ENCODE measurements at regions not wholly inside any gene's neighbourhood (a gene's known extent, or its start where the extent isn't known, plus 50 kb on each side); places are given as distances from the start of the nearest gene placed in this dataset.

GRCh38 chr6:28655164-28655563 is 129.5 kb downstream of the GPX5 start:
- Histone ChIP-seq H3K4me3 (no peak overlapping the region), H3K27ac (no peak overlapping the region), H3K4me1 (replicated peaks in 1 of 2) (no peaks in the 10 kb centered on the region)
- no peak for ATAC-seq (replicated peaks in 6 of 8)
- in situ Hi-C loops (cut with MboI; ENCODE audit: low pct_unique_long_range_greater_than_20kb in 2 of 9, low sequenced_read_pairs in 9 of 9, unreplicated experiment in 9 of 9) = no loop called here
- 46 to 100% (median 89%) methylated on average over 1 to 5 of the region's 5 CpGs; no CpG with 5 or more reads in 3 of the 10 experiments for WGBS, 10 experiments

GRCh38 chr6:28656715-28657114 is 131.0 kb downstream of the GPX5 start:
- H3K4me3 ChIP-seq = peak overlapping the region in 4 of 5 donors; percentile 42 to 52 (median 45)
- in situ Hi-C loops (cut with MboI; ENCODE audit: low pct_unique_long_range_greater_than_20kb in 2 of 9, low sequenced_read_pairs in 9 of 9, unreplicated experiment in 9 of 9) = no loop called here
- H3K4me1 ChIP-seq (replicated peaks in 1 of 2) = no peaks in the 10 kb centered on the region
- H3K27ac ChIP-seq = no peak overlapping the region
- no peak for ATAC-seq (replicated peaks in 6 of 8)
- 0 to 100% (median 37%) methylated on average over 1 to 3 of the region's 3 CpGs; no CpG with 5 or more reads in 2 of the 10 experiments for WGBS, 10 experiments

GRCh38 chr6:28657381-28657768 is 131.7 kb downstream of the GPX5 start:
- Histone ChIP-seq H3K27ac (no peak overlapping the region), H3K4me1 (replicated peaks in 1 of 2) (no peaks in the 10 kb centered on the region), H3K4me3 (peak overlapping the region; percentile 42 to 52 (median 46))
- ATAC-seq (replicated peaks in 6 of 8) = peak in 5 of 8 experiments; percentile 5 to 33 (median 30)
- in situ Hi-C loops (cut with MboI; ENCODE audit: low pct_unique_long_range_greater_than_20kb in 2 of 9, low sequenced_read_pairs in 9 of 9, unreplicated experiment in 9 of 9) = no loop called here
- WGBS, 10 experiments = 0 to 47% (median 10%) methylated on average over 1 to 10 of the region's 10 CpGs

GRCh38 chr6:28657769-28658465 is 132.2 kb downstream of the GPX5 start:
- in situ Hi-C loops (cut with MboI; ENCODE audit: low pct_unique_long_range_greater_than_20kb in 2 of 9, low sequenced_read_pairs in 9 of 9, unreplicated experiment in 9 of 9) = no loop called here
- Histone ChIP-seq H3K27ac (peak overlapping the region in 1 of 2 donors; percentile 27), H3K4me3 (peak overlapping the region; percentile 42 to 52 (median 46)), H3K4me1 (replicated peaks in 1 of 2) (no peaks in the 10 kb centered on the region)
- ATAC-seq (replicated peaks in 6 of 8) = peak; percentile 91 to 98 (median 94)
- WGBS, 10 experiments = 0 to 9% (median 2%) methylated on average over 4 to 27 of the region's 27 CpGs

- H3K4me1 ChIP-seq (replicated peaks in 1 of 2) = no peaks in the 10 kb centered on the region
- 0 to 8% (median 3%) methylated on average over 3 to 14 of the region's 16 CpGs; no CpG with 5 or more reads in 1 of the 10 experiments for WGBS, 10 experiments
- no peak overlapping the region for H3K27ac ChIP-seq
Observed at GRCh38 chr6:28658475-28659249, 133.0 kb downstream of the GPX5 start.

GRCh38 chr6:28659250-28659566 is 133.5 kb downstream of the GPX5 start:
- Histone ChIP-seq H3K4me3 (peak overlapping the region; percentile 42 to 52 (median 46)), H3K27ac (no peak overlapping the region), H3K4me1 (replicated peaks in 1 of 2) (no peaks in the 10 kb centered on the region)
- WGBS, 10 experiments = 0 to 100% (median 51%) methylated on average over 1 to 2 of the region's 2 CpGs
- in situ Hi-C loops (cut with MboI; ENCODE audit: low pct_unique_long_range_greater_than_20kb in 2 of 9, low sequenced_read_pairs in 9 of 9, unreplicated experiment in 9 of 9) = no loop called here
- ATAC-seq (replicated peaks in 6 of 8) = no peak

More at GRCh38 chr6:28658475-28659249, 133.0 kb downstream of the GPX5 start:
- in situ Hi-C loops (cut with MboI; ENCODE audit: low pct_unique_long_range_greater_than_20kb in 2 of 9, low sequenced_read_pairs in 9 of 9, unreplicated experiment in 9 of 9) = no loop called here
- ATAC-seq (replicated peaks in 6 of 8) = peak; percentile 17 to 38 (median 28)
- H3K4me3 ChIP-seq = peak overlapping the region; percentile 42 to 52 (median 46)

GRCh38 chr6:28661097-28661713 is 135.5 kb downstream of the GPX5 start:
- no peak for ATAC-seq (replicated peaks in 6 of 8)
- in situ Hi-C loops (cut with MboI; ENCODE audit: low pct_unique_long_range_greater_than_20kb in 2 of 9, low sequenced_read_pairs in 9 of 9, unreplicated experiment in 9 of 9) = no loop called here
- WGBS, 10 experiments = 46 to 71% (median 55%) methylated on average over 2 of the region's 2 CpGs; no CpG with 5 or more reads in 2 of the 10 experiments

GRCh38 chr6:28664870-28665396 is 139.3 kb downstream of the GPX5 start:
- ATAC-seq (replicated peaks in 6 of 8) = no peak

More at GRCh38 chr6:28661097-28661713, 135.5 kb downstream of the GPX5 start:
- Histone ChIP-seq H3K4me1 (replicated peaks in 1 of 2) (no peaks in the 10 kb centered on the region), H3K4me3 (no peak overlapping the region), H3K27ac (no peak overlapping the region)

GRCh38 chr6:28673417-28673786 is 147.7 kb downstream of the GPX5 start:
- in situ Hi-C loops (cut with MboI; ENCODE audit: low pct_unique_long_range_greater_than_20kb in 2 of 9, low sequenced_read_pairs in 9 of 9, unreplicated experiment in 9 of 9) = no loop called here
- ATAC-seq (replicated peaks in 6 of 8) = peak in 6 of 8 experiments; percentile 14 to 42 (median 31)
- 0 to 100% (median 65%) methylated on average over 1 to 3 of the region's 3 CpGs for WGBS, 10 experiments
- no peak overlapping the region for H3K27ac ChIP-seq
- H3K4me1 ChIP-seq (replicated peaks in 1 of 2) = no peaks in the 10 kb centered on the region
- H3K4me3 ChIP-seq = peak overlapping the region in 4 of 5 donors; percentile 39 to 54 (median 47)

More at GRCh38 chr6:28664870-28665396, 139.3 kb downstream of the GPX5 start:
- no peak overlapping the region for H3K27ac ChIP-seq
- no peaks in the 10 kb centered on the region for H3K4me1 ChIP-seq (replicated peaks in 1 of 2)
- 73 to 100% (median 92%) methylated on average over 1 to 2 of the region's 3 CpGs; no CpG with 5 or more reads in 3 of the 10 experiments for WGBS, 10 experiments
- in situ Hi-C loops (cut with MboI; ENCODE audit: low pct_unique_long_range_greater_than_20kb in 2 of 9, low sequenced_read_pairs in 9 of 9, unreplicated experiment in 9 of 9) = no loop called here
- H3K4me3 ChIP-seq = no peak overlapping the region

GRCh38 chr6:28673787-28674671 is 148.3 kb downstream of the GPX5 start:
- 0 to 9% (median 2%) methylated on average over 10 to 34 of the region's 44 CpGs for WGBS, 10 experiments
- no peaks in the 10 kb centered on the region for H3K4me1 ChIP-seq (replicated peaks in 1 of 2)
- peak overlapping the region; percentile 39 to 54 (median 44) for H3K4me3 ChIP-seq
- peak; percentile 89 to 99 (median 96) for ATAC-seq (replicated peaks in 6 of 8)
- in situ Hi-C loops (cut with MboI; ENCODE audit: low pct_unique_long_range_greater_than_20kb in 2 of 9, low sequenced_read_pairs in 9 of 9, unreplicated experiment in 9 of 9) = no loop called here
- H3K27ac ChIP-seq = no peak overlapping the region

GRCh38 chr6:28675600-28675999 is 149.9 kb downstream of the GPX5 start:
- H3K4me1 ChIP-seq (replicated peaks in 1 of 2) = no peaks in the 10 kb centered on the region
- ATAC-seq (replicated peaks in 6 of 8) = no peak
- in situ Hi-C loops (cut with MboI; ENCODE audit: low pct_unique_long_range_greater_than_20kb in 2 of 9, low sequenced_read_pairs in 9 of 9, unreplicated experiment in 9 of 9) = loop anchor here in 7 of 9 experiments (25.0 kb wide), 4 partner anchors 188 to 912 kb away; partner anchors contain the start of genes ZNF311 (in 4 of the 7), OR2H2 (in 1 of the 7) and OR2W1 (in 1 of the 7)
- H3K27ac ChIP-seq = no peak overlapping the region
- no peak overlapping the region for H3K4me3 ChIP-seq
- WGBS, 10 experiments = 29 to 100% (median 88%) methylated on average over 1 of the region's 1 CpG; no CpG with 5 or more reads in 3 of the 10 experiments

GRCh38 chr6:28682542-28682941 is 156.9 kb downstream of the GPX5 start:
- ATAC-seq (replicated peaks in 6 of 8) = no peak
- Histone ChIP-seq H3K27ac (no peak overlapping the region), H3K4me3 (no peak overlapping the region), H3K4me1 (replicated peaks in 1 of 2) (no peaks in the 10 kb centered on the region)
- 0 to 100% (median 63%) methylated on average over 1 to 3 of the region's 3 CpGs; no CpG with 5 or more reads in 3 of the 10 experiments for WGBS, 10 experiments
- in situ Hi-C loops (cut with MboI; ENCODE audit: low pct_unique_long_range_greater_than_20kb in 2 of 9, low sequenced_read_pairs in 9 of 9, unreplicated experiment in 9 of 9) = loop anchor here in 8 of 9 experiments (10.0 to 25.0 kb wide), 5 partner anchors 195 to 905 kb away; partner anchors contain the start of genes ZNF311 (in 4 of the 8), OR2H2 (in 1 of the 8) and OR2W1 (in 1 of the 8)

All from motor neuron (in vitro differentiated cells).